H1 (cell line): ENCODE measurements at regions not wholly inside any gene's neighbourhood (a gene's known extent, or its start where the extent isn't known, plus 50 kb on each side); places are given as distances from the start of the nearest gene placed in this dataset.

ENCODE experiments used
- CHD7 ChIP-seq: fragments of 300-600 bp; sonication (generic); IDR thresholded peaks from 2 replicates; pipeline ENCODE4 v1.7.1; 2012; ENCODE audit warnings: low read length, moderate library complexity, mild to moderate bottlenecking, inconsistent platforms; ENCODE audit not compliant: insufficient replicate concordance
- NRF1 ChIP-seq: IDR thresholded peaks from 2 replicates; pipeline ENCODE4 v1.6.1; 2011; ENCODE audit warnings: mild to moderate bottlenecking, low read depth, low read length, improper control_type of control experiment
- TBP ChIP-seq: IDR thresholded peaks from 2 replicates; pipeline ENCODE4 v1.6.1; 2011; ENCODE audit warnings: low read depth, low read length, improper control_type of control experiment

DNA sequence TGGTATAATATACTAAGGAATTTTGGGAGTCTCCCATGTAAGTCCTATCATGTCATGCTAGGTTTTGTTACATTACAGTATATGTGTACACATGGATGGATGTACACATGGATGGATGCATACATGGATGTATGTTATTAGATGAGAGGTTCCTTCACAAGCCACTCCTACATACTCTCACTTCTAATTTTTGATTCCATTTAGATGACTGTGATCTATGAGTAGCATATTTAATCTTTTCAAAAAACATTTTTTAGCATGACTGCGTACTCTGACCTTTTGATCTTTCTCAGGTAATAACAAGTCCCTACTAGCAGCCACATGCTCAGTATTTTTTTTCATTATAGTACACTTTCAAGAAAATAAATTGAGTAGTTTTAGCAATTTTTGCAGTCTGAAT, 441.8 kb downstream of the SLITRK1 start (continued):
- TF ChIP-seq CHD7 (no peak), NRF1 (no peak), TBP (no peak)
